Ishikawa (cell line): ENCODE measurements at regions not wholly inside any gene's neighbourhood (a gene's known extent, or its start where the extent isn't known, plus 50 kb on each side); places are given as distances from the start of the nearest gene placed in this dataset.

Experiments
- CEBPB ChIP-seq: IDR thresholded peaks from 2 replicates; pipeline ENCODE4 v1.6.1; 2012
- CREB1 ChIP-seq: IDR thresholded peaks from 2 replicates; pipeline ENCODE4 v1.6.1; 2012; ENCODE audit warnings: low read depth
- EP300 ChIP-seq: IDR thresholded peaks from 2 replicates; pipeline ENCODE4 v1.6.1; 2012; ENCODE audit warnings: borderline replicate concordance
- MAX ChIP-seq: IDR thresholded peaks from 2 replicates; pipeline ENCODE4 v1.6.1; 2012
- NFIC ChIP-seq: IDR thresholded peaks from 2 replicates; pipeline ENCODE4 v1.6.1; 2012
- RAD21 ChIP-seq: IDR thresholded peaks from 2 replicates; pipeline ENCODE4 v1.6.1; 2012; ENCODE audit warnings: low read depth
- TCF12 ChIP-seq: IDR thresholded peaks from 2 replicates; pipeline ENCODE4 v1.6.1; 2012; ENCODE audit warnings: low read depth
- YY1 ChIP-seq: IDR thresholded peaks from 2 replicates; pipeline ENCODE4 v1.6.1; 2012; ENCODE audit warnings: low read depth
- TF ChIP-seq, protein P1 (sequence below): IDR thresholded peaks from 2 replicates; pipeline ENCODE4 v1.6.1; 2012

DNA sequence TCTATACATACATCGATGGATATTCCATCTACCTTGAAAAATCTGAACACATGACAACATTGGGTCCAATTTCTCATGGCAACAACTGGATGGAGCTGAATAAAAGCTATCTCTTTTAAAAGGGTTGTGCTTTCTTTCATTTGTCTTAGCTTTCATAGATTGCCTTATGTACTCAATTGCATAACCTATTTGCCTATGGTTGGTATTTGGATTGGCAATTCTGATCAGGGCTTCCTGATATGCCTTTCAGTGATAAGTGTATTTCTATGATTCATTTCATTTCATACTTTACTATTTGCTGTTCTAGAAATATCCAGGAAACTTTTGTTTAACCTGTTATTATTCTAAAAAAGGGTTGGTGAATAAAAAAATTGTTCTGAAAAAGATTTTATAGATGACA, 509.9 kb downstream of the GRXCR1 start:
- TF ChIP-seq NFIC (no peak), MAX (no peak), CREB1 (no peak), YY1 (no peak), RAD21 (no peak), EP300 (no peak), TCF12 (no peak), CEBPB (no peak)
- TF ChIP-seq, protein P1, sequence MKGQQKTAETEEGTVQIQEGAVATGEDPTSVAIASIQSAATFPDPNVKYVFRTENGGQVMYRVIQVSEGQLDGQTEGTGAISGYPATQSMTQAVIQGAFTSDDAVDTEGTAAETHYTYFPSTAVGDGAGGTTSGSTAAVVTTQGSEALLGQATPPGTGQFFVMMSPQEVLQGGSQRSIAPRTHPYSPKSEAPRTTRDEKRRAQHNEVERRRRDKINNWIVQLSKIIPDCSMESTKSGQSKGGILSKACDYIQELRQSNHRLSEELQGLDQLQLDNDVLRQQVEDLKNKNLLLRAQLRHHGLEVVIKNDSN: no peak
